ENCODE measurements at regions not wholly inside any gene's neighbourhood (a gene's known extent, or its start where the extent isn't known, plus 50 kb on each side); places are given as distances from the start of the nearest gene placed in this dataset.

- TF ChIP-seq EZH2phosphoT487 (IDR thresholded peaks at IDR 0.05; ENCODE audit: borderline replicate concordance) (no peak), CTCF (conservative IDR thresholded peaks at IDR 0.05; ENCODE audit: low read length) (no peak)
- Histone ChIP-seq H3K9me2 (replicated peaks; ENCODE audit: low read depth, low read length) (no peaks in the 10 kb centered on the region), H3K4me2 (ENCODE audit: low read depth, low read length, poor library complexity, severe bottlenecking) (no peak overlapping the region), H3K4me3 (ENCODE audit: low read length, poor library complexity, severe bottlenecking) (no peak overlapping the region), H3K27me3 (ENCODE audit: insufficient read depth, low read length, poor library complexity, severe bottlenecking) (no peaks in the 10 kb centered on the region), H3K4me1 (ENCODE audit: insufficient read depth, low read length, poor library complexity, severe bottlenecking) (no peaks in the 10 kb centered on the region), H2AFZ (ENCODE audit: low read length) (no peak overlapping the region), H3F3A (ENCODE audit: low read depth) (no peaks in the 10 kb centered on the region), H3K9ac (ENCODE audit: low read depth, low read length, poor library complexity, severe bottlenecking) (no peak overlapping the region), H3K9me3 (ENCODE audit: insufficient read depth, low read depth, low read length) (no peaks in the 10 kb centered on the region), H3K79me2 (ENCODE audit: insufficient read depth, low read length) (no peaks in the 10 kb centered on the region), H4K20me1 (ENCODE audit: insufficient read depth, low read length, poor library complexity, severe bottlenecking) (no peaks in the 10 kb centered on the region), H3K36me3 (ENCODE audit: insufficient read depth, low read length) (no peaks in the 10 kb centered on the region)
Measured at GRCh38 chr18:8468921-8469335, 140.3 kb upstream of the RAB12 start.

GRCh38 chr18:8469544-8470130, 139.6 kb upstream of the RAB12 start:
- Histone ChIP-seq H2AFZ (ENCODE audit: low read length) (no peak overlapping the region), H3F3A (ENCODE audit: low read depth) (no peaks in the 10 kb centered on the region), H3K79me2 (ENCODE audit: insufficient read depth, low read length) (no peaks in the 10 kb centered on the region), H3K9ac (ENCODE audit: low read depth, low read length, poor library complexity, severe bottlenecking) (no peak overlapping the region), H3K4me3 (ENCODE audit: low read length, poor library complexity, severe bottlenecking) (no peak overlapping the region), H4K20me1 (ENCODE audit: insufficient read depth, low read length, poor library complexity, severe bottlenecking) (no peaks in the 10 kb centered on the region), H3K27me3 (ENCODE audit: insufficient read depth, low read length, poor library complexity, severe bottlenecking) (no peaks in the 10 kb centered on the region), H3K36me3 (ENCODE audit: insufficient read depth, low read length) (no peaks in the 10 kb centered on the region), H3K4me2 (ENCODE audit: low read depth, low read length, poor library complexity, severe bottlenecking) (no peak overlapping the region), H3K4me1 (ENCODE audit: insufficient read depth, low read length, poor library complexity, severe bottlenecking) (no peaks in the 10 kb centered on the region), H3K9me2 (replicated peaks; ENCODE audit: low read depth, low read length) (no peaks in the 10 kb centered on the region), H3K9me3 (ENCODE audit: insufficient read depth, low read depth, low read length) (no peaks in the 10 kb centered on the region)
- no peak for TF ChIP-seq CTCF (conservative IDR thresholded peaks at IDR 0.05; ENCODE audit: low read length)
- TF ChIP-seq EZH2phosphoT487 (IDR thresholded peaks at IDR 0.05; ENCODE audit: borderline replicate concordance), result no peak

- Histone ChIP-seq H3K9me3 (ENCODE audit: insufficient read depth, low read depth, low read length) (no peaks in the 10 kb centered on the region), H3K4me3 (ENCODE audit: low read length, poor library complexity, severe bottlenecking) (no peak overlapping the region), H3K27me3 (ENCODE audit: insufficient read depth, low read length, poor library complexity, severe bottlenecking) (no peaks in the 10 kb centered on the region), H2AFZ (ENCODE audit: low read length) (no peak overlapping the region), H3K79me2 (ENCODE audit: insufficient read depth, low read length) (no peaks in the 10 kb centered on the region), H3K9me2 (replicated peaks; ENCODE audit: low read depth, low read length) (no peaks in the 10 kb centered on the region), H3K4me1 (ENCODE audit: insufficient read depth, low read length, poor library complexity, severe bottlenecking) (no peaks in the 10 kb centered on the region), H3F3A (ENCODE audit: low read depth) (no peaks in the 10 kb centered on the region), H3K4me2 (ENCODE audit: low read depth, low read length, poor library complexity, severe bottlenecking) (no peak overlapping the region), H4K20me1 (ENCODE audit: insufficient read depth, low read length, poor library complexity, severe bottlenecking) (no peaks in the 10 kb centered on the region), H3K9ac (ENCODE audit: low read depth, low read length, poor library complexity, severe bottlenecking) (no peak overlapping the region), H3K36me3 (ENCODE audit: insufficient read depth, low read length) (no peaks in the 10 kb centered on the region)
- TF ChIP-seq EZH2phosphoT487 (IDR thresholded peaks at IDR 0.05; ENCODE audit: borderline replicate concordance) (no peak), CTCF (conservative IDR thresholded peaks at IDR 0.05; ENCODE audit: low read length) (no peak)
Measured at GRCh38 chr18:8471372-8471771, 137.9 kb upstream of the RAB12 start.
